ENCODE measurements at regions not wholly inside any gene's neighbourhood (a gene's known extent, or its start where the extent isn't known, plus 50 kb on each side); places are given as distances from the start of the nearest gene placed in this dataset.

DNA sequence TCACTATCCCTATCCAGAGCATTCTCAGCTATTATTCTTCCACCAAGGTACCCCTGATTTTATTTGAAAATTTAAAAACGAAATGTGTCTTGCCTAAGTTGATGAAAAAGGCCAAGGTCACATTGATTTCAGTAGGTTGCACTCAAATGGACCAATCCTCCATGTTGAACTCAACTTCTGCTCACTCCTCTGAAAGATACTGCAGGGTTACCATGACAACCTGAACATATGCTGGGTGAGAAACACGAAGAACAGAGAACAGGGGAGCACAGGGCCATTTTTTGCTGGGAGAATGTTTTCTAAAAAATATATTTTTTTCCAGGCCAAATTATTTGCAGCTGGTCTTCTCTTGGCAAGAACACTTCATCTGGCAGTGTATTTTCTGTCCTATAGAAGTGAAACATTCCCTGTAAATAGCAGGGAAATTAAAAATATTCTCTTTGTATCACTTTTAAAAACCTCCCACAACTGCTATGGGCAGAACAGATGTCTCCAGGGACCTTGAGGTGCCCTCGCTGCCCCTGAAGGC lies 215.9 kb downstream of the NXNL2 start (continued):
- TF ChIP-seq, protein P1, sequence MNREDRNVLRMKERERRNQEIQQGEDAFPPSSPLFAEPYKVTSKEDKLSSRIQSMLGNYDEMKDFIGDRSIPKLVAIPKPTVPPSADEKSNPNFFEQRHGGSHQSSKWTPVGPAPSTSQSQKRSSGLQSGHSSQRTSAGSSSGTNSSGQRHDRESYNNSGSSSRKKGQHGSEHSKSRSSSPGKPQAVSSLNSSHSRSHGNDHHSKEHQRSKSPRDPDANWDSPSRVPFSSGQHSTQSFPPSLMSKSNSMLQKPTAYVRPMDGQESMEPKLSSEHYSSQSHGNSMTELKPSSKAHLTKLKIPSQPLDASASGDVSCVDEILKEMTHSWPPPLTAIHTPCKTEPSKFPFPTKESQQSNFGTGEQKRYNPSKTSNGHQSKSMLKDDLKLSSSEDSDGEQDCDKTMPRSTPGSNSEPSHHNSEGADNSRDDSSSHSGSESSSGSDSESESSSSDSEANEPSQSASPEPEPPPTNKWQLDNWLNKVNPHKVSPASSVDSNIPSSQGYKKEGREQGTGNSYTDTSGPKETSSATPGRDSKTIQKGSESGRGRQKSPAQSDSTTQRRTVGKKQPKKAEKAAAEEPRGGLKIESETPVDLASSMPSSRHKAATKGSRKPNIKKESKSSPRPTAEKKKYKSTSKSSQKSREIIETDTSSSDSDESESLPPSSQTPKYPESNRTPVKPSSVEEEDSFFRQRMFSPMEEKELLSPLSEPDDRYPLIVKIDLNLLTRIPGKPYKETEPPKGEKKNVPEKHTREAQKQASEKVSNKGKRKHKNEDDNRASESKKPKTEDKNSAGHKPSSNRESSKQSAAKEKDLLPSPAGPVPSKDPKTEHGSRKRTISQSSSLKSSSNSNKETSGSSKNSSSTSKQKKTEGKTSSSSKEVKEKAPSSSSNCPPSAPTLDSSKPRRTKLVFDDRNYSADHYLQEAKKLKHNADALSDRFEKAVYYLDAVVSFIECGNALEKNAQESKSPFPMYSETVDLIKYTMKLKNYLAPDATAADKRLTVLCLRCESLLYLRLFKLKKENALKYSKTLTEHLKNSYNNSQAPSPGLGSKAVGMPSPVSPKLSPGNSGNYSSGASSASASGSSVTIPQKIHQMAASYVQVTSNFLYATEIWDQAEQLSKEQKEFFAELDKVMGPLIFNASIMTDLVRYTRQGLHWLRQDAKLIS (CRISPR knock-in tag; IDR thresholded peaks at IDR 0.05; ENCODE audit: borderline replicate concordance) = no peak
- TF ChIP-seq, protein P2, sequence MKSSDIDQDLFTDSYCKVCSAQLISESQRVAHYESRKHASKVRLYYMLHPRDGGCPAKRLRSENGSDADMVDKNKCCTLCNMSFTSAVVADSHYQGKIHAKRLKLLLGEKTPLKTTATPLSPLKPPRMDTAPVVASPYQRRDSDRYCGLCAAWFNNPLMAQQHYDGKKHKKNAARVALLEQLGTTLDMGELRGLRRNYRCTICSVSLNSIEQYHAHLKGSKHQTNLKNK (CRISPR knock-in tag; IDR thresholded peaks at IDR 0.05) = no peak
- TF ChIP-seq ZNF416 (CRISPR knock-in tag; IDR thresholded peaks at IDR 0.05) (no peak), NFATC4 (CRISPR knock-in tag; IDR thresholded peaks at IDR 0.05) (no peak), FOXP1 (CRISPR knock-in tag; IDR thresholded peaks at IDR 0.05; ENCODE audit: borderline replicate concordance) (no peak), TCF7 (CRISPR knock-in tag; IDR thresholded peaks at IDR 0.05; ENCODE audit: low read depth) (no peak), CREB1 (CRISPR knock-in tag; IDR thresholded peaks at IDR 0.05) (no peak)
- TF ChIP-seq, protein P3, sequence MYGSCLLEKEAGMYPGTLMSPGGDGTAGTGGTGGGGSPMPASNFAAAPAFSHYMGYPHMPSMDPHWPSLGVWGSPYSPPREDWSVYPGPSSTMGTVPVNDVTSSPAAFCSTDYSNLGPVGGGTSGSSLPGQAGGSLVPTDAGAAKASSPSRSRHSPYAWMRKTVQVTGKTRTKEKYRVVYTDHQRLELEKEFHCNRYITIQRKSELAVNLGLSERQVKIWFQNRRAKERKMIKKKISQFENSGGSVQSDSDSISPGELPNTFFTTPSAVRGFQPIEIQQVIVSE (CRISPR knock-in tag; IDR thresholded peaks at IDR 0.05; ENCODE audit: borderline replicate concordance) = no peak
- TF ChIP-seq, protein P4, sequence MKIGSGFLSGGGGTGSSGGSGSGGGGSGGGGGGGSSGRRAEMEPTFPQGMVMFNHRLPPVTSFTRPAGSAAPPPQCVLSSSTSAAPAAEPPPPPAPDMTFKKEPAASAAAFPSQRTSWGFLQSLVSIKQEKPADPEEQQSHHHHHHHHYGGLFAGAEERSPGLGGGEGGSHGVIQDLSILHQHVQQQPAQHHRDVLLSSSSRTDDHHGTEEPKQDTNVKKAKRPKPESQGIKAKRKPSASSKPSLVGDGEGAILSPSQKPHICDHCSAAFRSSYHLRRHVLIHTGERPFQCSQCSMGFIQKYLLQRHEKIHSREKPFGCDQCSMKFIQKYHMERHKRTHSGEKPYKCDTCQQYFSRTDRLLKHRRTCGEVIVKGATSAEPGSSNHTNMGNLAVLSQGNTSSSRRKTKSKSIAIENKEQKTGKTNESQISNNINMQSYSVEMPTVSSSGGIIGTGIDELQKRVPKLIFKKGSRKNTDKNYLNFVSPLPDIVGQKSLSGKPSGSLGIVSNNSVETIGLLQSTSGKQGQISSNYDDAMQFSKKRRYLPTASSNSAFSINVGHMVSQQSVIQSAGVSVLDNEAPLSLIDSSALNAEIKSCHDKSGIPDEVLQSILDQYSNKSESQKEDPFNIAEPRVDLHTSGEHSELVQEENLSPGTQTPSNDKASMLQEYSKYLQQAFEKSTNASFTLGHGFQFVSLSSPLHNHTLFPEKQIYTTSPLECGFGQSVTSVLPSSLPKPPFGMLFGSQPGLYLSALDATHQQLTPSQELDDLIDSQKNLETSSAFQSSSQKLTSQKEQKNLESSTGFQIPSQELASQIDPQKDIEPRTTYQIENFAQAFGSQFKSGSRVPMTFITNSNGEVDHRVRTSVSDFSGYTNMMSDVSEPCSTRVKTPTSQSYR (CRISPR knock-in tag; IDR thresholded peaks at IDR 0.05) = no peak
- TF ChIP-seq, protein P5, sequence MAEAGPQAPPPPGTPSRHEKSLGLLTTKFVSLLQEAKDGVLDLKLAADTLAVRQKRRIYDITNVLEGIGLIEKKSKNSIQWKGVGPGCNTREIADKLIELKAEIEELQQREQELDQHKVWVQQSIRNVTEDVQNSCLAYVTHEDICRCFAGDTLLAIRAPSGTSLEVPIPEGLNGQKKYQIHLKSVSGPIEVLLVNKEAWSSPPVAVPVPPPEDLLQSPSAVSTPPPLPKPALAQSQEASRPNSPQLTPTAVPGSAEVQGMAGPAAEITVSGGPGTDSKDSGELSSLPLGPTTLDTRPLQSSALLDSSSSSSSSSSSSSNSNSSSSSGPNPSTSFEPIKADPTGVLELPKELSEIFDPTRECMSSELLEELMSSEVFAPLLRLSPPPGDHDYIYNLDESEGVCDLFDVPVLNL (CRISPR knock-in tag; IDR thresholded peaks at IDR 0.05; ENCODE audit: borderline replicate concordance, low read depth) = no peak

DNA sequence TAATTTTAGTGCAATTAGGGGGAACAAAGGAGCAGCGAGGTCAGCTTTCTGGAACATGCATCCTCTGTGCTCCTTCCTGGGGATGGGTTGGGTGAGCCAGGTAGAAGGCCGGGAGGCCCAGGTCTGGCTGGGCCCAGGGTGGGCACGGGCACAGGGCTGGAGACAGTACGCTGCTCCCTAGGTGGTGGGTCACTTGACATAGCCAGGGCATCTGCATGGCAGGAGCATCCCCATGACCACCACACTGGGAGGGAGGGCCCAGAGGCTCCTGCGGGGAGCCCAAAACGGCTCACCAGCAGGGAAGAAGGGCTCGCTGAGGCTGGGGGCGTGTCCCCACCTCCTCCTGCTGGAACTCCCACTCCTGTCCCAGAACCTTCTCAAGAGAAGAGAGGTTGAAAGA lies 216.8 kb downstream of the NXNL2 start:
- no peak for TF ChIP-seq NFATC4 (CRISPR knock-in tag; IDR thresholded peaks at IDR 0.05)
- TF ChIP-seq SMAD4 (CRISPR knock-in tag; IDR thresholded peaks at IDR 0.05) = no peak
- TF ChIP-seq SOX15 (CRISPR knock-in tag; IDR thresholded peaks at IDR 0.05) = no peak
- TF ChIP-seq GRHL2 (CRISPR knock-in tag; IDR thresholded peaks at IDR 0.05; ENCODE audit: insufficient replicate concordance, severe bottlenecking) = no peak
- TF ChIP-seq, protein P6, sequence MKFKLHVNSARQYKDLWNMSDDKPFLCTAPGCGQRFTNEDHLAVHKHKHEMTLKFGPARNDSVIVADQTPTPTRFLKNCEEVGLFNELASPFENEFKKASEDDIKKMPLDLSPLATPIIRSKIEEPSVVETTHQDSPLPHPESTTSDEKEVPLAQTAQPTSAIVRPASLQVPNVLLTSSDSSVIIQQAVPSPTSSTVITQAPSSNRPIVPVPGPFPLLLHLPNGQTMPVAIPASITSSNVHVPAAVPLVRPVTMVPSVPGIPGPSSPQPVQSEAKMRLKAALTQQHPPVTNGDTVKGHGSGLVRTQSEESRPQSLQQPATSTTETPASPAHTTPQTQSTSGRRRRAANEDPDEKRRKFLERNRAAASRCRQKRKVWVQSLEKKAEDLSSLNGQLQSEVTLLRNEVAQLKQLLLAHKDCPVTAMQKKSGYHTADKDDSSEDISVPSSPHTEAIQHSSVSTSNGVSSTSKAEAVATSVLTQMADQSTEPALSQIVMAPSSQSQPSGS (CRISPR knock-in tag; IDR thresholded peaks at IDR 0.05; ENCODE audit: borderline replicate concordance, low read depth) = no peak
- no peak for TF ChIP-seq ZNF121 (CRISPR knock-in tag; IDR thresholded peaks at IDR 0.05)
- TF ChIP-seq, protein P7, sequence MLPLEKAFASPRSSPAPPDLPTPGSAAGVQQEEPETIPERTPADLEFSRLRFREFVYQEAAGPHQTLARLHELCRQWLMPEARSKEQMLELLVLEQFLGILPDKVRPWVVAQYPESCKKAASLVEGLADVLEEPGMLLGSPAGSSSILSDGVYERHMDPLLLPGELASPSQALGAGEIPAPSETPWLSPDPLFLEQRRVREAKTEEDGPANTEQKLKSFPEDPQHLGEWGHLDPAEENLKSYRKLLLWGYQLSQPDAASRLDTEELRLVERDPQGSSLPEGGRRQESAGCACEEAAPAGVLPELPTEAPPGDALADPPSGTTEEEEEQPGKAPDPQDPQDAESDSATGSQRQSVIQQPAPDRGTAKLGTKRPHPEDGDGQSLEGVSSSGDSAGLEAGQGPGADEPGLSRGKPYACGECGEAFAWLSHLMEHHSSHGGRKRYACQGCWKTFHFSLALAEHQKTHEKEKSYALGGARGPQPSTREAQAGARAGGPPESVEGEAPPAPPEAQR (CRISPR knock-in tag; IDR thresholded peaks at IDR 0.05) = no peak
- TF ChIP-seq, protein P8, sequence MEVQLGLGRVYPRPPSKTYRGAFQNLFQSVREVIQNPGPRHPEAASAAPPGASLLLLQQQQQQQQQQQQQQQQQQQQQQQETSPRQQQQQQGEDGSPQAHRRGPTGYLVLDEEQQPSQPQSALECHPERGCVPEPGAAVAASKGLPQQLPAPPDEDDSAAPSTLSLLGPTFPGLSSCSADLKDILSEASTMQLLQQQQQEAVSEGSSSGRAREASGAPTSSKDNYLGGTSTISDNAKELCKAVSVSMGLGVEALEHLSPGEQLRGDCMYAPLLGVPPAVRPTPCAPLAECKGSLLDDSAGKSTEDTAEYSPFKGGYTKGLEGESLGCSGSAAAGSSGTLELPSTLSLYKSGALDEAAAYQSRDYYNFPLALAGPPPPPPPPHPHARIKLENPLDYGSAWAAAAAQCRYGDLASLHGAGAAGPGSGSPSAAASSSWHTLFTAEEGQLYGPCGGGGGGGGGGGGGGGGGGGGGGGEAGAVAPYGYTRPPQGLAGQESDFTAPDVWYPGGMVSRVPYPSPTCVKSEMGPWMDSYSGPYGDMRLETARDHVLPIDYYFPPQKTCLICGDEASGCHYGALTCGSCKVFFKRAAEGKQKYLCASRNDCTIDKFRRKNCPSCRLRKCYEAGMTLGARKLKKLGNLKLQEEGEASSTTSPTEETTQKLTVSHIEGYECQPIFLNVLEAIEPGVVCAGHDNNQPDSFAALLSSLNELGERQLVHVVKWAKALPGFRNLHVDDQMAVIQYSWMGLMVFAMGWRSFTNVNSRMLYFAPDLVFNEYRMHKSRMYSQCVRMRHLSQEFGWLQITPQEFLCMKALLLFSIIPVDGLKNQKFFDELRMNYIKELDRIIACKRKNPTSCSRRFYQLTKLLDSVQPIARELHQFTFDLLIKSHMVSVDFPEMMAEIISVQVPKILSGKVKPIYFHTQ (CRISPR knock-in tag; IDR thresholded peaks at IDR 0.05) = no peak
- TF ChIP-seq ZBTB21 (CRISPR knock-in tag; IDR thresholded peaks at IDR 0.05; ENCODE audit: borderline replicate concordance) = no peak
- no peak overlapping the region for H3K27ac Mint-ChIP-seq
- ATAC-seq (no peak), DNase-seq (ENCODE audit: low spot score) (no peak)
- H3K36me3 Mint-ChIP-seq = peaks cover 5% of the 10 kb centered on the region; the same call in 1 of the 2 replicates
- peaks cover 25% of the 10 kb centered on the region for H3K4me1 Mint-ChIP-seq
- no peaks in the 10 kb centered on the region for H3K27me3 Mint-ChIP-seq (ENCODE audit: low read depth)
- ChIA-PET CTCF (no interaction called here), POLR2A (no interaction called here)
- no peak overlapping the region for H3K4me3 Mint-ChIP-seq
- peaks cover 19% of the 10 kb centered on the region for H3K9me3 Mint-ChIP-seq

Data from WTC11 (cell line).